GM21515 (cell line): ENCODE measurements at regions not wholly inside any gene's neighbourhood (a gene's known extent, or its start where the extent isn't known, plus 50 kb on each side); places are given as distances from the start of the nearest gene placed in this dataset.
"Not testable (repeated sequence)": the region's sequence is repeated elsewhere in the genome, so short reads cannot be mapped to it uniquely, and the experiment has no call there.

Experiments used
- ATAC-seq: cut with Tn5 transposase; IDR thresholded peaks from one replicate; pipeline ENCODE4 v1.9.1; 2021; ENCODE audit not compliant: unreplicated experiment

DNA sequence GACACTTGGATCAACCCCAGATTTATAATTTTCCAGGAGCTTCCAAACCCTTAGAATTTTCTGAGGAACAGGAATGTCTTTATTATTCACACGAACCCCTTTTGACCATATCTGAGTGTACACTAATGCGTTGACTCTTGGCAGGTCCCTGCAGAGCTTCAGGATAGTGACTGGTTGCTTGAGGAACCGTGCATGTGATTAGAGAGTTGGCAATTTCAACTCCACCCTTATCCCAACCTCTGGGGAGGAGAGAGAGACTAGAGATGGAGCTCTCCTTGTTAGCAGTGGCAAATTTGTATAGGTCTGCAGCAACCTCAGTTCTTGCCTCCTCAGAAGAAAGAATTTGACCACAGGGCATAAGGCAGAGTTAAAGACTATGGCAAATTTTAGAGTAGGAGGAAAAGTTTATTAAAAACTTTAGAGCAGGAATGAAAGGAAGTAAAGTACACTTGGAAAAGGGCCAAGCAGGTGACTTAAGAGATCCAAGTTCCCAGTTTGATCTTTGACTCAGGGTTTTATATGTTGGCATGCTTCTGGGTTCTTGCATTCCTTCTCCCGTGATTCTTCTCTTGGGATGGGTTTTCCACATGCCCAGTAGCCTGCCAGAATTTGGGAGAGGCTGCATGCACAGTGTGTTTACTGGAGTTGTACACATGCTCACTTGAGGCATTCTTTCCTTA is 93.8 kb upstream of the ETV3 start:
- no peak for ATAC-seq

GRCh38 chr1:157230500-157230899 is 92.3 kb upstream of the ETV3 start:
- ATAC-seq = no peak

DNA sequence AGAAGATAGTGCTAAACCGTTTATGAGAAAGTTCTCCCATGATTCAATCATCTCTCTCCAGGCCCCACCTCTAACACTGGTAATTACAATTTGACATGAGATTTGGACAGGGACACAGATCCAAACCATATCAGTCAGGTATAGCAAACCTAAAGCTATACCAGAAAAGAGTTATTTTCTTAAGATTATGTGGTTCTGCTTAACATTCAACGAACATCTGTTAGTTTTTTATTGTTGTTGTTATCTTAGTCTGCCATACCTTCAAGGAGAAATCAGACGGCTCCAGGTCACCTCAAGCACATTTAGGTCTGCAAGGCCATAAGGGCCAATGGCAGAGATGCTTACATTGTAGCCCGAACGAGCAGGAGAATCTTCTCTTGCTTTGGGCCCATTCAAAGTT is 89.5 kb upstream of the ETV3 start:
- ATAC-seq = no peak

DNA sequence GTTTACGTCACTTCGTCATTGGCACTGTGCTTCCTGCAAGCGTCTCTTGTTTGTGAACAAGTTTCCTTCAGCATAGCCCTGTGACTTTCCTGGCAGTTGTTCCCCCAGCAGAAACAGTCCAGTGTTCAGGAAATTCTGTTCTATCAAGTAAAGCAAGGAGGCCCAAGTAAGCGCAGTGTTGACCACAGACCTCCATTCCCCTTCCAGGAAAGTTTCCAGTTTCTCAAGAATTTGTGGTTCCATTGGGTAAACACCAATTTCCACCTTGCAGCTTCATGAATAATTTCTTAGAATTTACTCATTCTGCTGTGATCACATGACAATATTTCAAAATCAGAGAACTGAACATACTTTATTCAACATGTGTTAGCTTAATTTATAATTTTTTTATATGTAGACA is 88.5 kb upstream of the ETV3 start:
- no peak for ATAC-seq

- ATAC-seq = no peak
Observed at GRCh38 chr1:157219600-157219999, 81.4 kb upstream of the ETV3 start.

- ATAC-seq = no peak
Observed at GRCh38 chr1:157219182-157219581, 81.0 kb upstream of the ETV3 start.

- no peak for ATAC-seq
Observed at GRCh38 chr1:157218671-157219070, 80.5 kb upstream of the ETV3 start.

DNA sequence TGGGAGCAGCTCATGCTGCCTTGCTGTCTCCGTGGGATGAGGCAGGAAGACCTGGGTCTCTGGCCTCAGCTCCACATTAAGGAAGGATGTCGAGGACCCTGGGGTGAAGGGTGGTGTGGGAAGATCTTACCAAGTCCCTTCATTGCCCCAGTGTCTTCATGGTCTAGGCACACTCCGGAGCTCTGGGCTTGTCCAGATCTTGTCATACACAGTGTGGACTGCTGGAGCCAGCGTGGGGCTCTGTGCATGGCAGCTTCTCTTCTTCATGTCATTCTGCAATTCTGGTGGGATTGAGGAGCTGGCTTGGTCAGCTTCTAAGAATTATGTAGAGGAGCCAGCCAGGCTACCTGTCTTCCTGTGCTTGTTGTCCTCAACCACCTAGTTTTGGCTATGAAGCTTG is 79.3 kb upstream of the ETV3 start:
- no peak for ATAC-seq

GRCh38 chr1:157213836-157214235 is 75.6 kb upstream of the ETV3 start:
- ATAC-seq = no peak

GRCh38 chr1:157209514-157209913 is 71.3 kb upstream of the ETV3 start:
- no peak for ATAC-seq

DNA sequence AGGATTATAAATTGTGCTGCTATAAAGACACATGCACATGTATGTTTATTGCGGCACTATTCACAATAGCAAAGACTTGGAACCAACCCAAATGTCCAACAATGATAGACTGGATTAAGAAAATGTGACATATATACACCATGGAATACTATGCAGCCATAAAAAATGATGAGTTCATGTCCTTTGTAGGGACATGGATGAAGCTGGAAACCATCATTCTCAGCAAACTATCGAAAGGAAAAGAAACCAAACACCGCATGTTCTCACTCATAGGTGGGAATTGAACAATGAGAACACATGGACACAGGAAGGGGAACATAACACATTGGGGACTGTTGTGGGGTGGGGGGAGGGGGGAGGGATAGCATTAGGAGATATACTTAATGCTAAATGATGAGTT is 67.8 kb upstream of the ETV3 start:
- not testable (repeated sequence) for ATAC-seq

GRCh38 chr1:157203166-157203565 is 65.0 kb upstream of the ETV3 start:
- no peak for ATAC-seq

- ATAC-seq = no peak
Observed at GRCh38 chr1:157202331-157202730, 64.1 kb upstream of the ETV3 start.

DNA sequence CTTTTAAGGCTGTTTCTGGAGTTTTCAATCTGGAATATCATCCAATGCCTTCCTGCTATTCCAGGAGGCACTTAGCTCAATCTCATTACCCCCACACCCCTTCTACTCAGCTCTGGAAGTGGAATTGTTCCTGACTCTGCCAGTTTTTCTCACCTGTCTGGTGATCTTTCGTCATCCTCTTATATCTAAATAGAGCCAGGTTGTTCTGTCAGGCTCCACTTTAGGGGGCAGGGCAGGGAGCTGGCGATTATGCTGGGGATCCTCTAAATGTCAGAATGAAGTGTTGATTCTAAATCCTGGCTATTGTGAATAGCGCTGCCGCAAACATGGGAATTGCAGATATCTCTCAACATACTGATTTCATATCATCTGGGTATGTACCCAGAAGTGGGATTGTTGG is 63.6 kb upstream of the ETV3 start:
- no peak for ATAC-seq

DNA sequence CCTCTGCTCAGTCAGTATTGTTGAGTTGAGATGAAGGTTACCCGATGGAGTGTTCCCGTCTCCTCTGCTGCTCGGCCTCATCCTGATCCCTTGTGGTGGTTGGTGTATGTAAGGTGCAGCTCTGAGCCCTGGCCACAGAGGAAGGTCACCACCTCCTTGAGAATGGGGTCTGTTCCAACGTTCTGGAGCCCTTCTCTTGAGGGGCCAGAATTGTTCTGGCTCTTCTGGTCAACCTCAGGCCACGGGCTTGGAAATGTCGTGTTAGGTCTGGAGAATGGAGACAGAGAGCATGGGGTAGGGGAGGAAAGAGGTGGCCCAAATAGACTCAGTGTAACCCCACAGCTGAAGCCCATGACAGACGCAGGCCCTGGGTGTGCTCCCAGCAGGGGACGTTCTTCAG is 62.3 kb upstream of the ETV3 start:
- no peak for ATAC-seq

GRCh38 chr1:157199421-157199755 is 61.2 kb upstream of the ETV3 start:
- no peak for ATAC-seq

DNA sequence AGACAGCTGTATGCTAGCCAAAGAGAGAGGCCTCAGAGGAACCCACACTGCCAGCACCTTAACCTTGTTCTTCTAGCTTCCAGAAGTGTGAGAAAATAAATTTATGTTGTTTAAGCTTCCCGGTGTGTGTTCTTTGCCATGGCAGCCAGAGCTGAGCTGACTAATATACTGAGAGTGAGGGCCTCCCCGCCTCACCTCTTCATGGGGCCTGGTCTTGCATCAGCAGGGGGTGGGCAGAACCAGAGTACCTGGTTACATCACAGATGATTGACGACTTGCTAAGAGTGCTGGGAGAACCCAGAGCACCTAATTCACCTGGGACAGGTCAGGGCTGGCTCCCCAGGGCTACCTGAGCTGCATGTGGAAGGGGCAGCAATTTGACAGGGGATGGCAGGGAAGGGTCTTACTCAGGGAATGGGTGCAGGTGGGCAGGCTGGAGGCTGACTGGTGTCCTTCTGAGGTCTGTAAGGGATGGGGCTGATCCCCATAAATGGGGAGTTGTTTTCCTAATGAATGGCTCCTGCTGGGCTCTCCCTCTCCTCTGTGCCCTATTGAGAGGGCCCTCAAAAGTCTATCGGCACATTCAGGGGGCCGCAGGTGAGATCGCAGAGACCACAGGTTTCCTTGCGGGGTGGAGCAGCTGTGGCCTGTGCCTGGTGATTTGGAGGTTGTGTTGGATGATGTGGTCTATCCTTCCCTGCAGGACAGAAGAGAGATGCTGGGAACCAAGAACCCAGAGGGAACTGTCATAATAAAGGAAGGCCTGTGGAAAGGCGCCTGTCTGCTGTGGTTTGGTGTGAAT is 60.6 kb upstream of the ETV3 start:
- ATAC-seq = no peak

DNA sequence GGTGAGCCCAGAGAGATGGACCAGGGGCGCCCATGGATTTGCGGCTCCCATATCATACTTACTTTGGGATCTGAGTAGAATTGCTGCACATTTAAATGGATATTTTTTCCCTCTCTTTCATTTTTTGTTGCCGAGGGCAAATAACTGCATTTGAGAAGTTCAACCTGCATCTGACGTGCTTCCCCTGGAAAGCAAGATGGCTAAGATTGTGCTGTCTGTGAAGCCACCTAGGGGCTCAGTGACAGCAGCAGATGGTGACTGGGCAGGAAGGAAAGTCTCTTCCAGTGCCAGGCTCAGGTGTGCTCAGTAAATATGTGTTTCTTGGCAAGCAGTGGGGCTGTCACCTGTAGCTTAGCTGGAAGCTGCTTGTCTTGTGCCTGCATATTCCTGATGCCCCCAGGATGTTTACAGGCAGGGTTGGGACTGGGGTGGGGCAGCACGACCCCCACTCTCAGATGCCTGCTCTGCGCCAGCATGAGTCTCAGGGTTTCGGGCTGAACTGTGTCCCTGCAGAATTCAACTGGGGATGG is 59.8 kb upstream of the ETV3 start:
- ATAC-seq = no peak

DNA sequence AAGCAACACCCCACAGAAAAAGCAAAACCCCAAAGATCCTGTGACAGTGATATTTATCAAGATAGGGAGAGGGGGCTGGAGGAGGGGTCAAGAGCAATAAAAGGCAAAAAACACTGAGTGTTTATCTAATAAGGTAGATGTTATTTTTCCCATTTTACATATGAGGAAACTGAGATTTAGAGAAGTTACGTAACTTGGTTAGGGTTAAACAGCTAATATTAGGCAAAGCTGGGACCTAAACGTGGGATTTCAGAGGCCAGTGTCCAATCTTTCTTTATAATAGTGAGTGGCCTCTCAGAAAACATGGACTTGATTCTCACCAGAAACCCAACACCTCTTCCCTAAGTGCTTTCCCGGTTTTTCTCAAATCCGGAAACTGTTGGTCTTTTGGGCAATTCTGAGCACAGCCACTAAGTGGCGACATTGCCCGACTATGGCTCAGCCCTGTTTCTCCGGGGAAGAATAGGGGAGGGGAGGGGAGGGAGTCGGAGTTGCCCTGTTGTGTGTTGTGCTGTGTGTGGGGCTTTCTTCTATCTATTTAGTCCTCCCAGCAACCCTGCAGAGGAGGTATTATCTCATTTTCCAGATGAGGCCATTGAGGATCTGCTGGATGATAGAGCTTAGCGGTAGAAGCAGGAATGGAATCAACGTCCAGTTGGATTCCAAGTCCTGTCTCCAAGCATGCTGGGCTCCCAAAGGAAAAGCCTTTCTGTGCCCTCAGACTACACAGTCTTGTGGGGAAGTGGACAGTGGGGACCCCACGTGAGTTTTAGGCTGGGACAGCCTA is 58.7 kb upstream of the ETV3 start:
- not testable (repeated sequence) for ATAC-seq

DNA sequence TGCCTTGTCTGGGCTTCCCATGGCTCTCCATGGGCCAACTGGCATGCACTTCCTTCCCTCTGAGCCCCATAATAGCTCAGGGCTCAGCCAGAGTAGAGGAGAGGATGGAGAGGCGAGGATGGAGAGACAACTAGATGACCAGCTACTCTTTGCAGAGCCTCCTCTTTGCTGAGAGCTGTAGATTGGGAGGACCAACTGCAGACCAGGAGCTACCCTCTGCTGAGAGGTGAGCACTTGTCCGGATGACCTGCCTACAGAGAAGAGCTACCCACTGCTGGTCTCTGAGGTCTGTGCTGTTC is 58.0 kb upstream of the ETV3 start:
- ATAC-seq = no peak

GRCh38 chr1:157195521-157196244 is 57.5 kb upstream of the ETV3 start:
- ATAC-seq = no peak
